SK-N-SH (cell line): ENCODE measurements at regions not wholly inside any gene's neighbourhood (a gene's known extent, or its start where the extent isn't known, plus 50 kb on each side); places are given as distances from the start of the nearest gene placed in this dataset.

Source experiments
- CTCF ChIA-PET: fragments of 300-600, 350-600 bp; formaldehyde crosslinking; extraction: SDS; loops from one replicate; lab custom pipeline; 2021; lab: Yijun Ruan, JAX
- POLR2A ChIA-PET: fragments of 350-600 bp; sonication (Branson Sonifier 250); formaldehyde crosslinking; extraction: SDS; loops from one replicate; lab custom pipeline; 2020; ENCODE audit warnings: antibody characterized with exemption, inconsistent platforms; lab: Yijun Ruan, JAX
- DNase-seq: peaks from one replicate; pipeline ENCODE4 v3.0.0; 2012
- H2AFZ ChIP-seq: fragments of 200-600 bp; sonication (generic); 2 replicates; pipeline ENCODE4 v1.8.1; 2016; ENCODE audit warnings: antibody characterized with exemption, mild to moderate bottlenecking, low read depth
- H3F3A ChIP-seq: fragments of 200-600 bp; sonication (generic); replicated peaks from 2 replicates; pipeline ENCODE3; 2016; ENCODE audit warnings: antibody characterized with exemption, mild to moderate bottlenecking; ENCODE audit not compliant: insufficient read depth
- H3K27ac ChIP-seq, 2 experiments: fragments of 200-500 bp in 1 of 2; fragments of 200-600 bp in 1 of 2; sonication (Bioruptor generic) in 1 of 2; sonication (generic), shearing (Covaris generic) in 1 of 2; 2 replicates each; pipeline versions ENCODE4 v1.5.1 to v1.6.1; 2014 to 2016; ENCODE audit warnings: low read depth in 2 of 2, inconsistent platforms in 1 of 2, low read length in 1 of 2, mild to moderate bottlenecking in 1 of 2, mixed read lengths in 1 of 2
- H3K27me3 ChIP-seq: fragments of 200-600 bp; sonication (generic), shearing (Covaris generic); 2 replicates; pipeline ENCODE4 v1.6.1; 2016; ENCODE audit warnings: mixed run types; ENCODE audit not compliant: insufficient read depth
- H3K36me3 ChIP-seq, 2 experiments: fragments of 200-500 bp in 1 of 2; fragments of 200-600 bp in 1 of 2; sonication (Bioruptor generic) in 1 of 2; sonication (generic) in 1 of 2; replicated peaks in 1 of 2; 2 replicates each; pipeline versions ENCODE3 to v1.5.1; 2014 to 2016; ENCODE audit warnings: low read length in 1 of 2, mild to moderate bottlenecking in 1 of 2; ENCODE audit not compliant: insufficient read depth in 2 of 2, control insufficient read depth in 1 of 2
- H3K4me1 ChIP-seq, 2 experiments: fragments of 200-500 bp in 1 of 2; fragments of 200-600 bp in 1 of 2; sonication (Bioruptor generic) in 1 of 2; sonication (generic), shearing (Covaris generic) in 1 of 2; 2 replicates each; pipeline versions ENCODE4 v1.5.1 to v1.6.1; 2014 to 2016; ENCODE audit warnings: low read depth in 1 of 2, low read length in 1 of 2, mixed run types in 1 of 2; ENCODE audit not compliant: insufficient read depth in 2 of 2, control insufficient read depth in 1 of 2
- H3K4me2 ChIP-seq: fragments of 200-600 bp; sonication (generic), shearing (Covaris generic); 2 replicates; pipeline ENCODE4 v1.6.1; 2017; ENCODE audit warnings: mixed run types
- H3K4me3 ChIP-seq, 2 experiments: fragments of 200-500 bp in 1 of 2; fragments of 200-600 bp in 1 of 2; sonication (Bioruptor generic) in 1 of 2; sonication (generic), shearing (Covaris generic) in 1 of 2; 2 replicates each; pipeline versions ENCODE4 v1.5.1 to v1.8.1; 2014 to 2016; ENCODE audit warnings: low read depth in 2 of 2, inconsistent platforms in 1 of 2, low read length in 1 of 2, mild to moderate bottlenecking in 1 of 2, mixed read lengths in 1 of 2, moderate library complexity in 1 of 2
- H3K79me2 ChIP-seq: fragments of 200-600 bp; sonication (generic); 2 replicates; pipeline ENCODE4 v1.8.1; 2017; ENCODE audit warnings: mild to moderate bottlenecking; ENCODE audit not compliant: insufficient read depth
- H3K9ac ChIP-seq: fragments of 200-600 bp; sonication (generic); 2 replicates; pipeline ENCODE4 v1.6.1; 2017; ENCODE audit warnings: mixed run types
- H3K9me2 ChIP-seq: fragments of 200-600 bp; sonication (generic); 2 replicates; pipeline ENCODE4 v1.6.1; 2017; ENCODE audit warnings: mixed run types
- H3K9me3 ChIP-seq: fragments of 200-600 bp; sonication (generic); 2 replicates; pipeline ENCODE4 v1.6.1; 2017; ENCODE audit warnings: mixed run types, mild to moderate bottlenecking, moderate library complexity
- H4K20me1 ChIP-seq: fragments of 200-600 bp; sonication (generic); 2 replicates; pipeline ENCODE4 v1.6.1; 2017; ENCODE audit warnings: mild to moderate bottlenecking, mixed run types; ENCODE audit not compliant: insufficient read depth
- CTCF ChIP-seq: fragments of 200-600 bp; sonication (generic); IDR thresholded peaks from 2 replicates; pipeline ENCODE4 v1.6.1; 2017; ENCODE audit warnings: antibody characterized with exemption, mild to moderate bottlenecking, moderate library complexity
- ELF1 ChIP-seq: IDR thresholded peaks from 2 replicates; pipeline ENCODE4 v1.4.0; 2012
- FOXJ3 ChIP-seq: sonication (generic); formaldehyde crosslinking; IDR thresholded peaks from 2 replicates; pipeline ENCODE4 v1.5.1; 2020; ENCODE audit warnings: mild to moderate bottlenecking, missing genetic modification reagents
- FOXM1 ChIP-seq: IDR thresholded peaks from 2 replicates; pipeline ENCODE4 v1.4.0; 2012; ENCODE audit warnings: low read depth, mild to moderate bottlenecking
- GABPA ChIP-seq: IDR thresholded peaks from 2 replicates; pipeline ENCODE4 v1.4.0; 2012; ENCODE audit warnings: low read depth, mild to moderate bottlenecking
- IRF3 ChIP-seq: fragments of 150-350 bp; IDR thresholded peaks from 2 replicates; pipeline ENCODE4 v1.6.1; 2016; ENCODE audit warnings: mild to moderate bottlenecking, low read depth, low read length
- MXI1 ChIP-seq: IDR thresholded peaks from 2 replicates; pipeline ENCODE4 v1.6.1; 2012; ENCODE audit warnings: mild to moderate bottlenecking, low read depth, low read length, improper control_type of control experiment
- NFIC ChIP-seq: IDR thresholded peaks from 2 replicates; pipeline ENCODE4 v1.4.0; 2012; ENCODE audit warnings: borderline replicate concordance
- NRF1 ChIP-seq: IDR thresholded peaks from 2 replicates; pipeline ENCODE4 v1.6.1; 2012; ENCODE audit warnings: low read depth, mild to moderate bottlenecking, low read length
- PBX3 ChIP-seq: IDR thresholded peaks from 2 replicates; pipeline ENCODE4; 2012
- RAD21 ChIP-seq: IDR thresholded peaks from 2 replicates; pipeline ENCODE4 v1.6.1; 2012; ENCODE audit warnings: mild to moderate bottlenecking, low read length
- RCOR1 ChIP-seq: fragments of 150-350 bp; IDR thresholded peaks from 2 replicates; pipeline ENCODE4 v1.6.1; 2017; ENCODE audit warnings: antibody characterized with exemption, low read length
- RXRA ChIP-seq: IDR thresholded peaks from 2 replicates; pipeline ENCODE4 v1.4.0; 2012; ENCODE audit warnings: low read depth, mild to moderate bottlenecking, borderline replicate concordance
- SMC3 ChIP-seq: IDR thresholded peaks from 2 replicates; pipeline ENCODE4 v1.6.1; 2012; ENCODE audit warnings: low read depth, low read length, improper control_type of control experiment
- TEAD4 ChIP-seq: IDR thresholded peaks from 2 replicates; pipeline ENCODE4 v1.4.0; 2012; ENCODE audit warnings: mild to moderate bottlenecking, borderline replicate concordance; ENCODE audit not compliant: insufficient read depth
- ZBTB33 ChIP-seq: IDR thresholded peaks from 2 replicates; pipeline ENCODE4 v1.4.0; 2012; ENCODE audit warnings: low read depth, borderline replicate concordance
- WGBS: methylation state at CpG from one replicate; pipeline ENCODE4 v1.1.6; 2017; ENCODE audit warnings: low lambda C conversion rate; 5-methylcytosine and 5-hydroxymethylcytosine counted together

- no peak for TF ChIP-seq RCOR1
- no peak for TF ChIP-seq GABPA
- no peak for TF ChIP-seq ZBTB33
Observed at GRCh38 chr12:84636801-84637290, 275.8 kb downstream of the SLC6A15 start (continued).

GRCh38 chr12:84634526-84634925 lies 278.1 kb downstream of the SLC6A15 start:
- Histone ChIP-seq H3K9me3 (no peaks in the 10 kb centered on the region), H3K27ac (no peak overlapping the region), H4K20me1 (no peaks in the 10 kb centered on the region), H3K9me2 (no peaks in the 10 kb centered on the region), H3K4me1 (peaks cover 0 to 2% of the 10 kb centered on the region in 2 experiments; a peak in 2 of 4 replicates), H3K36me3 (no peaks in the 10 kb centered on the region), H3K9ac (no peak overlapping the region), H3F3A (peaks cover 3% of the 10 kb centered on the region), H3K27me3 (no peaks in the 10 kb centered on the region), H3K4me2 (no peak overlapping the region), H2AFZ (no peak overlapping the region), H3K79me2 (no peaks in the 10 kb centered on the region), H3K4me3 (no peak overlapping the region)
- ChIA-PET CTCF (interaction anchor here (0.9 to 1.4 kb wide), 2 partner anchors 10 kb away, joined by 3 to 4 read pairs; no protein-coding TSS in a partner anchor), POLR2A (no interaction called here)
- 70% methylated on average over 4 of the region's 4 CpGs for WGBS
- DNase-seq, result no peak
- no peak for TF ChIP-seq ELF1
- TF ChIP-seq RXRA, result no peak
- no peak for TF ChIP-seq SMC3
- TF ChIP-seq FOXJ3 (CRISPR knock-in tag), result no peak
- TF ChIP-seq TEAD4, result no peak
- TF ChIP-seq PBX3, result no peak
- no peak for TF ChIP-seq NRF1
- TF ChIP-seq RAD21, result no peak
- no peak for TF ChIP-seq GABPA
- no peak for TF ChIP-seq FOXM1
- TF ChIP-seq IRF3, result no peak
- no peak for TF ChIP-seq CTCF
- TF ChIP-seq MXI1, result no peak
- TF ChIP-seq NFIC, result no peak
- TF ChIP-seq, all 33 proteins: peak for 0
